Panc1 (cell line): ENCODE measurements at regions not wholly inside any gene's neighbourhood (a gene's known extent, or its start where the extent isn't known, plus 50 kb on each side); places are given as distances from the start of the nearest gene placed in this dataset.

ENCODE experiments used
- POLR2AphosphoS5 ChIP-seq: IDR thresholded peaks from 2 replicates; pipeline ENCODE4 v1.6.1; 2012; ENCODE audit warnings: mild to moderate bottlenecking, low read depth, low read length, moderate library complexity
- SIN3A ChIP-seq: IDR thresholded peaks from 2 replicates; pipeline ENCODE4 v1.6.1; 2012; ENCODE audit warnings: low read depth, mild to moderate bottlenecking, low read length, moderate library complexity, borderline replicate concordance; ENCODE audit not compliant: insufficient read depth
- TCF7L2 ChIP-seq: IDR thresholded peaks from 2 replicates; pipeline ENCODE4 v1.6.1; 2011; ENCODE audit warnings: mild to moderate bottlenecking, low read depth, low read length, inconsistent platforms
- TF ChIP-seq, protein P1 (sequence below): fragments of 450-650 bp; IDR thresholded peaks from 2 replicates; pipeline ENCODE4 v1.5.1; 2017; ENCODE audit warnings: mild to moderate bottlenecking
- TF ChIP-seq, protein P2 (sequence below), 2 experiments: IDR thresholded peaks; 2 replicates each; pipeline ENCODE4 v1.6.1; 2011 to 2012; ENCODE audit warnings: low read depth in 2 of 2, control low read depth in 1 of 2, low read length in 1 of 2, mild to moderate bottlenecking in 1 of 2, moderate library complexity in 1 of 2; ENCODE audit not compliant: insufficient read depth in 1 of 2

DNA sequence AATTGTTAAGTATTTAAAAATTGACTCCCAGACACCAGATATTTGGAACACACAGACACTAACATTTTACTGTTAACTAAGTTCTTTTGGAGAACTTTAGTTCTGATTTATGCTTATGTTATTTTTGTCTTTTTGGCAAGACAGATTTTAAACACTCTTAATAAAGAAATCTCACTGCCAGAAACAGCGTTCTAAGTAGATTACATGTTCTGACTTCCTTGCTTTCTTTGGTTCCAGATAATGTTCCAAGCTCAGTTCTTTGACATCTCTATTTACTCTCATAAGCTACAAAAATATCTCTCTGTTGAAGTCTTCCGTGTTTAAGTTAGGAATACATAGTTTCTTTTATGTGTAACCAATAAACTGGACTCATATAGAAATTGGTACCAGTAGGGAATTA lies 1699.6 kb downstream of the OTOL1 start:
- TF ChIP-seq, protein P1, sequence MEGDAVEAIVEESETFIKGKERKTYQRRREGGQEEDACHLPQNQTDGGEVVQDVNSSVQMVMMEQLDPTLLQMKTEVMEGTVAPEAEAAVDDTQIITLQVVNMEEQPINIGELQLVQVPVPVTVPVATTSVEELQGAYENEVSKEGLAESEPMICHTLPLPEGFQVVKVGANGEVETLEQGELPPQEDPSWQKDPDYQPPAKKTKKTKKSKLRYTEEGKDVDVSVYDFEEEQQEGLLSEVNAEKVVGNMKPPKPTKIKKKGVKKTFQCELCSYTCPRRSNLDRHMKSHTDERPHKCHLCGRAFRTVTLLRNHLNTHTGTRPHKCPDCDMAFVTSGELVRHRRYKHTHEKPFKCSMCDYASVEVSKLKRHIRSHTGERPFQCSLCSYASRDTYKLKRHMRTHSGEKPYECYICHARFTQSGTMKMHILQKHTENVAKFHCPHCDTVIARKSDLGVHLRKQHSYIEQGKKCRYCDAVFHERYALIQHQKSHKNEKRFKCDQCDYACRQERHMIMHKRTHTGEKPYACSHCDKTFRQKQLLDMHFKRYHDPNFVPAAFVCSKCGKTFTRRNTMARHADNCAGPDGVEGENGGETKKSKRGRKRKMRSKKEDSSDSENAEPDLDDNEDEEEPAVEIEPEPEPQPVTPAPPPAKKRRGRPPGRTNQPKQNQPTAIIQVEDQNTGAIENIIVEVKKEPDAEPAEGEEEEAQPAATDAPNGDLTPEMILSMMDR = no peak
- no peak for TF ChIP-seq TCF7L2
- no peak for TF ChIP-seq POLR2AphosphoS5
- TF ChIP-seq, protein P2, sequence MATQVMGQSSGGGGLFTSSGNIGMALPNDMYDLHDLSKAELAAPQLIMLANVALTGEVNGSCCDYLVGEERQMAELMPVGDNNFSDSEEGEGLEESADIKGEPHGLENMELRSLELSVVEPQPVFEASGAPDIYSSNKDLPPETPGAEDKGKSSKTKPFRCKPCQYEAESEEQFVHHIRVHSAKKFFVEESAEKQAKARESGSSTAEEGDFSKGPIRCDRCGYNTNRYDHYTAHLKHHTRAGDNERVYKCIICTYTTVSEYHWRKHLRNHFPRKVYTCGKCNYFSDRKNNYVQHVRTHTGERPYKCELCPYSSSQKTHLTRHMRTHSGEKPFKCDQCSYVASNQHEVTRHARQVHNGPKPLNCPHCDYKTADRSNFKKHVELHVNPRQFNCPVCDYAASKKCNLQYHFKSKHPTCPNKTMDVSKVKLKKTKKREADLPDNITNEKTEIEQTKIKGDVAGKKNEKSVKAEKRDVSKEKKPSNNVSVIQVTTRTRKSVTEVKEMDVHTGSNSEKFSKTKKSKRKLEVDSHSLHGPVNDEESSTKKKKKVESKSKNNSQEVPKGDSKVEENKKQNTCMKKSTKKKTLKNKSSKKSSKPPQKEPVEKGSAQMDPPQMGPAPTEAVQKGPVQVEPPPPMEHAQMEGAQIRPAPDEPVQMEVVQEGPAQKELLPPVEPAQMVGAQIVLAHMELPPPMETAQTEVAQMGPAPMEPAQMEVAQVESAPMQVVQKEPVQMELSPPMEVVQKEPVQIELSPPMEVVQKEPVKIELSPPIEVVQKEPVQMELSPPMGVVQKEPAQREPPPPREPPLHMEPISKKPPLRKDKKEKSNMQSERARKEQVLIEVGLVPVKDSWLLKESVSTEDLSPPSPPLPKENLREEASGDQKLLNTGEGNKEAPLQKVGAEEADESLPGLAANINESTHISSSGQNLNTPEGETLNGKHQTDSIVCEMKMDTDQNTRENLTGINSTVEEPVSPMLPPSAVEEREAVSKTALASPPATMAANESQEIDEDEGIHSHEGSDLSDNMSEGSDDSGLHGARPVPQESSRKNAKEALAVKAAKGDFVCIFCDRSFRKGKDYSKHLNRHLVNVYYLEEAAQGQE (IDR thresholded peaks at IDR 0.05; ENCODE audit: insufficient read depth in 1 of 2, low read depth in 2 of 2, low read length in 1 of 2) = no peak
- no peak for TF ChIP-seq SIN3A
